ENCODE measurements at regions not wholly inside any gene's neighbourhood (a gene's known extent, or its start where the extent isn't known, plus 50 kb on each side); places are given as distances from the start of the nearest gene placed in this dataset.
"Not testable (repeated sequence)": the region's sequence is repeated elsewhere in the genome, so short reads cannot be mapped to it uniquely, and the experiment has no call there.

DNA sequence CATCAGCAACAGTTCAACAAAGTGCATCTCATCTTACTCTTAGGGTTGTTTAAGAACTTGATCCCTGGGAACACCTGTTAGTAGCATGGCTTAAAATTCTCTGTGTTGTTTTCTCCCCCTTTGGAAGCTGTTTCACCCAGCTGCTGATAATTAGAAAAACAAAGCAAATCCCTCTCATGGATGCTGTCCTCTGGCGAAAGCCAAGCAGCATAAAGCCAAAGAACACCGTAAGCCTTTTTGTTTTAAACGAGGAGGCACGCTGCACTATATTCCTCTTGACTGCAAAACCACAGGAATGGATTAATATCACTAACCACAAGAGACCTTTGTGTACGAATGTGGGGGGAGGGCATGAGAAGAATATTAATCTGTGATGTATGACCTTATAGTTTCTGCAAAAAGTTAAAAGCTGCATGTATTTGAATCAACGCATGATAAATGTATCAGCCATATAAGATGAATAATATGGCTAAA is 923.2 kb downstream of the LTN1 start:
- no peak for DNase-seq (ENCODE audit: low read depth in 2 of 2)

DNA sequence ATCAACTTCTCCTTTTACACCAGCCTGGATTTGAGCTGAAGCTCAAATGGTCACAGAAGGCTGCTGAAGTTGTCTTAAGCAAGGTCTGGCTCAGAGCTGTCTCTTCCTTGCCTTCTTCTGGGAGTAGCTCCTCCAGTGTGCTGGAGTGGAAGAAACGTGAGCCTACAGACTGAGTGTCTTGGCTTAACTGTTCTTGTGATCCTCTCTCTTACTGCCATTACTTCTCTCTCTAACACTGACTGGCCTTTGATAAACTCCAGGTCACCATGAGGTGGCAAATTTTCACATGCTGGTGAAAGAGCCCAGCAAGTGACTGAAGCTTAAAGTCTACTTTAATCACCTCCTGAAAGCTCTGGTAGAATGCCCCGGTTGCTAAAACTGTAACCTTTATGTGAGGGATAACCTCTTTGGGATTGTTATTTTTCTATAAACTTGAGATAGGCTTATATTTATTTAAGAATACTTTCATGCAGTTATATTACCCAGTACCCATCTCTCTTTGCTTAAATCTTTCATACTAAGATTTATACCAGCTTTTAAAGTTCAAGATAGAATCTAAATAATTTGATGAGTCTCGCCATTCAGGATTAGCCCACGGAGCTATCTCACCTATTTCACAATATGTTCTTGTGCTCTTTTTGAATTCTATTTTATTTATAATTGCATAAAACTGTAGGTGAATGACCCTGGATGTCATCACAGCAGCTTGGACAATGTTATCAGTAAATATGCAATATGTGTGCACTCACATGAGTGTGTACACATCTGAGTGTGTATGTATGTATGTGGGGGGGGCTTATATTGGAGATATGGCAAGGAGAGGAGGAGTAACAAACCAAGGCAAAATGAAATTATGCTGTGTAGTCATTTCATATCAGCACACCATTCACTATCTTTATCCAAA is 924.0 kb downstream of the LTN1 start:
- DNase-seq (ENCODE audit: low read depth in 2 of 2): no peak

- DNase-seq (ENCODE audit: low read depth in 2 of 2): no peak
Observed at GRCh38 chr21:28066596-28067387, 925.9 kb downstream of the LTN1 start.

GRCh38 chr21:28066076-28066475 is 926.6 kb downstream of the LTN1 start:
- no peak for DNase-seq (ENCODE audit: low read depth in 2 of 2)

GRCh38 chr21:28063241-28064216 is 929.1 kb downstream of the LTN1 start:
- no peak for DNase-seq (ENCODE audit: low read depth in 2 of 2)

- DNase-seq (ENCODE audit: low read depth in 2 of 2): not testable (repeated sequence)
Observed at GRCh38 chr21:28052956-28053355, 939.7 kb downstream of the LTN1 start.

DNA sequence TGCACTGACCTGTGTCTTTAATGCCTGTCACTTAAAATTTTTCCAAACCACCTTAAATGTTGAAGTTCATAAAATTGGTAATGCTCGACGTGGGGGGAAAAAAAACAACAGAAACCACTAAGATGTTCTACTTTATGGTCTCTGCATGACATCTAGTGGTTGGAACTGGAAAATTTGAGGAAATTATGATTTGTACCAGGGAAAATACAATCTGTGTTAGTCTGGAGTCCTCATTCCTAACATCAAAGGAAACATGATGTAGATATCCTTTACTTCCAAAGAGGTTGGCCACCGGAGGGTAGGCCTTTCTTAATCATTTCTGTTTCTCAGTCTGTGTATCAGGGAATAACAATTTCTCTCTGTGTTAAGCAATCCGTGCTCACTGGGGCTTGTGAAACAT is 941.0 kb downstream of the LTN1 start:
- DNase-seq (ENCODE audit: low read depth in 2 of 2): not testable (repeated sequence)

DNA sequence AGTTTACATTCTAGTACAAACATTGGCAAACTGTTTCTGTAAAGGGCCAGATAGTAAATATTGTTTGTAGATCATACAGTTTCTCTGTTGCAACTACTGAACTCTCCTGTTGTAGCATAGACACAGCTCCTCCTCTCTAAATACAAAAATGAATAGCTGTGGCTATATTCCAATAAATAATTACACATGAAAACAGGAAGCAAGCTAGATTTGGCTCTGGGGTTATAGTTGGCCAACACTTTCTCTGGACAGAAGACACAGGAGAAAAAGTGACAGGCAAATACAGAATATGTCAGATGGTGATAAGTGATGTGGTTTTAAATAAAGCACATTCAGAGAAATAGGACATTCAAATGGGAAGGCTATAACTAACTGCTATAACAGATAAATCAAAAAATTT is 957.0 kb downstream of the LTN1 start:
- not testable (repeated sequence) for DNase-seq (ENCODE audit: low read depth in 2 of 2)

DNA sequence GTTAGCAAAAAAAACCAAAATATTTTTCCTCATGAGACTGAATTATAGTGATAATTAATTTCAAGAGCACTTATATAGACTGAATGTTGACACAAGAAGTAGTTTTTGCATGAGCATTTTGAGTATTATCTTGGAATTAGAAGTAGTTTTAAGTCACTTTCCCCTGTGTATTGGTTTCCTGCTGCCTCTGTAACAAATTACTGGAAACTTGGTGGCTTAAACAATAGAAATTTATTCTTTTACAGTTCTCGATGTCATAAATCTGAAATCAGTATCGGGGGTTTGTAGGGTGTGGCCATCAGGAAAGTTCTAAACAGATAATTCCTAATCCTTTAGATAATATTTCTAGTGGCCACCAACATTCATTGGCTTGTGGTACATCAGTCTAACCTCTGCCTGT is 957.8 kb downstream of the LTN1 start:
- not testable (repeated sequence) for DNase-seq (ENCODE audit: low read depth in 2 of 2)

GRCh38 chr21:28034334-28034733 is 958.3 kb downstream of the LTN1 start:
- not testable (repeated sequence) for DNase-seq (ENCODE audit: low read depth in 2 of 2)

DNA sequence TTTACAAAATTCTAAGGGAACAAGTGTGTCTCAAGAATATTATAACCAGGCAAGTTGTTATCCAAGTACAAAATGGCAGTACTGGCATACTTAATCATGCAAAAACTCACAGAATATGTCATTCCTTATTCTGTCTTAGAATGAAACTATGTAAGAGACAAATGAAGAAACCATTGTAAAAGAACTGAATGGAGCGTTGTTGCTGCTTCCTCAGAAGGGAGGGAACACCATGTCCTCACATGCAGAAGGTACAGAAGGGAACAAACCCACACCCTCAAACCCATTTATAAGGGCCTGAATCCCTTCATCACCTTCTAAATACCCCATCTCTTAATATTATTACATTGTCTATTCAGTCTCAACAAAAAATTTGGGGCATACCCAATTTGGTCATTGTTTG is 960.0 kb downstream of the LTN1 start:
- DNase-seq (ENCODE audit: low read depth in 2 of 2): not testable (repeated sequence)

DNA sequence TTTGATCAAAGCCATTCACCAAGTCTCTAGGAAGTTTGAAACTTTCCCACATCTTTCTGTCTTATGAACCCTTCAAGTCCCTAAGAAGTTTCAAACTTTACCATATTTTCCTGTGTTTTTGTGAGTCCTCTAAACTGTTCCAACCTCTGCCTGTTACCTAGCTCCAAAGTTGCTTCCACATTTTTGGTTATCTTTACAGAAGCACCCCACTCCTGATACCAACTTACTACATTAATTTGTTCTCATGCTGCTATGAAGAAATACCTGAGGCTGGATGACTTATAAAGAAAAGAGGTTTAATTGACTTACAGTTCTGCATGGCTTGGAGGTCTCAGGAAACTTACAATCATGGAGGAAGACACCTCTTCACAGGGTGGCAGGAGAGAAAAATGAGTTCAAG is 961.6 kb downstream of the LTN1 start:
- not testable (repeated sequence) for DNase-seq (ENCODE audit: low read depth in 2 of 2)

- DNase-seq (ENCODE audit: low read depth in 2 of 2): no peak
Observed at GRCh38 chr21:28025111-28025510, 967.6 kb downstream of the LTN1 start.

- DNase-seq (ENCODE audit: low read depth in 2 of 2): no peak
Observed at GRCh38 chr21:28018741-28019669, 973.7 kb downstream of the LTN1 start.

DNA sequence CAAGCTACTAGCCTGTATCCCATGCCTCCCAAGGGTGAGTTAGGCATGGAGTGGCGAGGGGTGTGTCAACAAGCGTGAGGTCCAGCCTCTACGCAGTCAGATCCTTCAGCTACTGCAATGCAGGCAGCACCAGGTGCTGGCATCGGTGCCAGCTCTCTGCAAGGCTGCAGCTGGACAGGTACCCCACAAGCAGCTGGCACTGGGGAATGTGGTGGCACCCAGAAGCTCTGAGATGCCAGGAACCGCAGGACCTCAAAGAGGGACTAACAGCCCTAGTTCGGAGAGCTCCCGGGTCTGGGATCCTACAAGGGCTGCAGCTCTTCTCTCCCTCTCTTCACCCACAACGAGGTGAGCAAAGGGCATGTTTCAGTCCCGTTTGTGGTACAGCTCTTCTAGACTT is 974.5 kb downstream of the LTN1 start:
- DNase-seq (ENCODE audit: low read depth in 2 of 2): no peak

GRCh38 chr21:28016571-28016970 is 976.1 kb downstream of the LTN1 start:
- no peak for DNase-seq (ENCODE audit: low read depth in 2 of 2)

DNA sequence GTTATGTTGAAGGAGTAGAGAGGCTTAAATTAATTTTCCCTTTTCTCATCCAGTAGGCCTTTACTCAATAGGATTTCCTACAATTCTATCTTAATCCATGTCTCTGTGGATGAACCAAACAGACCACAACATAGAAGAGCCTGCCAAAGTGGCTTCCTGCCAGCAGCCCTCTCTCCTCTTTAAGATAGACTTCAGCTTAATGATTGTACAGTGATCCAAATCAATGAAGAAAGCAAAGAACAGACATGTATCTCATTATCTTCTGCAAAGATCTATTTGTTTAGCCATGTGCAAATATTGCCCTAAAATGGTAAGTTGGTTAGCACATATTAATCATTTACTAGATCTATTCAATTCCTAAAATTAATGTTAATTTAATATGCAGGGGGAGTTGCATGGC is 979.6 kb downstream of the LTN1 start:
- DNase-seq (ENCODE audit: low read depth in 2 of 2): not testable (repeated sequence)

DNA sequence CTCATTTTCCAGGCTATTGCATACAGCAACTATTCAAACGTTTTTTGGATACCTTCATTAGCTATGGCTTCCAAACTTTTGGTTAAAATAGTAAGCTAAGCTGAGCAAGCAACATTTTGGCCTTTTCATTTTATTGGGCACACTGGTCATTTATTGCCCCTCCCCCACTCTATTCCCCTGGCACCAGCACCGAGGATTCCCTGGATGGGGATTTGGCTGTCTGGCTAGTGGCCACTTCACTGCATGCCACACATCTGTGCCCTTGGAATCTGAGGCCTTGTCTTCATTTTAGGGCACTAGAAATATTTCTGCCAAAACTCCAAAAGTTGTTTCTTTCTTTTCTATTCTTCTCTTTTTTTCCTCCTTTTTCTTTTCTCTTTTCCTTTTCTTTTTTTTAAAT is 980.7 kb downstream of the LTN1 start:
- not testable (repeated sequence) for DNase-seq (ENCODE audit: low read depth in 2 of 2)

GRCh38 chr21:28008245-28008644 is 984.4 kb downstream of the LTN1 start:
- DNase-seq (ENCODE audit: low read depth in 2 of 2): not testable (repeated sequence)

GRCh38 chr21:28003627-28004026 is 989.0 kb downstream of the LTN1 start:
- not testable (repeated sequence) for DNase-seq (ENCODE audit: low read depth in 2 of 2)
